ENCODE measurements at regions not wholly inside any gene's neighbourhood (a gene's known extent, or its start where the extent isn't known, plus 50 kb on each side); places are given as distances from the start of the nearest gene placed in this dataset.

DNA sequence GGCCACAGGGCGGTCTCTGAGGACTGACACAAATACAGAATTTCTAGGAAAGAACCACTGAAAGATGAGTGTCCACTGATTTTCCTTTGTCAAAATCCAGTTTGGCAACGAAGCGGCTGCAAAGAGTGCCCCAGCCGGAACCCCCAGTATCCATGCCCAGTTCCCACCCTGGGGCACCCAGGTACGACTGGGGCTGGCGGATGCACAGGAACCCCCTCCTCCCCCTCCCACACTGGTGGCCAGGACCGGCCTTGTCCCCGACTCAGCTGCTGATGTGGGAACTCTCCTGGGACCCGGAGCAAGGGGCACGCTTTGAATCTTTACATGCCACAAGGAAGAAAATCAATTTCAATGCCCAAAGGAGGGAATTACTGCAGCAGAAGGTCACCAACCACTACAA lies 220.8 kb upstream of the ZNF507 start:
- no peak for DNase-seq (ENCODE audit: low spot score in 2 of 2)
- WGBS, 2 donors, result 80 to 85% methylated on average over 10 of the region's 10 CpGs
- TF ChIP-seq, protein P1, sequence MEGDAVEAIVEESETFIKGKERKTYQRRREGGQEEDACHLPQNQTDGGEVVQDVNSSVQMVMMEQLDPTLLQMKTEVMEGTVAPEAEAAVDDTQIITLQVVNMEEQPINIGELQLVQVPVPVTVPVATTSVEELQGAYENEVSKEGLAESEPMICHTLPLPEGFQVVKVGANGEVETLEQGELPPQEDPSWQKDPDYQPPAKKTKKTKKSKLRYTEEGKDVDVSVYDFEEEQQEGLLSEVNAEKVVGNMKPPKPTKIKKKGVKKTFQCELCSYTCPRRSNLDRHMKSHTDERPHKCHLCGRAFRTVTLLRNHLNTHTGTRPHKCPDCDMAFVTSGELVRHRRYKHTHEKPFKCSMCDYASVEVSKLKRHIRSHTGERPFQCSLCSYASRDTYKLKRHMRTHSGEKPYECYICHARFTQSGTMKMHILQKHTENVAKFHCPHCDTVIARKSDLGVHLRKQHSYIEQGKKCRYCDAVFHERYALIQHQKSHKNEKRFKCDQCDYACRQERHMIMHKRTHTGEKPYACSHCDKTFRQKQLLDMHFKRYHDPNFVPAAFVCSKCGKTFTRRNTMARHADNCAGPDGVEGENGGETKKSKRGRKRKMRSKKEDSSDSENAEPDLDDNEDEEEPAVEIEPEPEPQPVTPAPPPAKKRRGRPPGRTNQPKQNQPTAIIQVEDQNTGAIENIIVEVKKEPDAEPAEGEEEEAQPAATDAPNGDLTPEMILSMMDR (IDR thresholded peaks at IDR 0.05), result no peak
- TF ChIP-seq POLR2A (IDR thresholded peaks at IDR 0.05), result no peak

DNA sequence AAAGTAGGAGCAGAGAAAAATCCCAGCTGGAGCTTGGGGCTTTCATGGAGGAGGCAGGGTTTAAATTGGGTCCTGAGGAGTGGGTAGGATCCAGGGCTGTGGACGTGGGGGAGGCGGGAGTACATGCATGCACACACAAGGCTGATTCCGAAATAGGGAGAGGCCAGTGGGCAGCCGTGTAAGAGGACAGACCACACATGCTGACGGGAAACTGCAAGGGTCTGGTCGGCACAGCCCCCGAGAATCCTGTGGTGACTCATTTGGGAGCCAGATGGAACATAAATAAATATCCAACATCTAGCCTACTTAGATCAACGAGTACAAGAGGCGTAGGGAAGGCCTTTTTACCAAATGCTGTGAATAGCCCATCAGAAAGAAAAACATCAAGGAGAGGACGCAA lies 216.3 kb upstream of the ZNF507 start:
- intact Hi-C loops (cut with DNase I; ENCODE audit: low total_unique reads), result no loop called here
- no peak for DNase-seq (ENCODE audit: low spot score in 2 of 2)
- WGBS, 2 donors, result 56 to 73% methylated on average over 10 of the region's 10 CpGs
- H3K4me3 ChIP-seq (ENCODE audit: low read depth, poor library complexity, severe bottlenecking), result no peak overlapping the region
- TF ChIP-seq, protein P1 (IDR thresholded peaks at IDR 0.05), result no peak
- no peak for TF ChIP-seq POLR2A (IDR thresholded peaks at IDR 0.05)

More for the DNA sequence above, 220.8 kb upstream of the ZNF507 start:
- intact Hi-C loops (cut with DNase I; ENCODE audit: low total_unique reads), result no loop called here
- no peak overlapping the region for H3K4me3 ChIP-seq (ENCODE audit: low read depth, poor library complexity, severe bottlenecking)

DNA sequence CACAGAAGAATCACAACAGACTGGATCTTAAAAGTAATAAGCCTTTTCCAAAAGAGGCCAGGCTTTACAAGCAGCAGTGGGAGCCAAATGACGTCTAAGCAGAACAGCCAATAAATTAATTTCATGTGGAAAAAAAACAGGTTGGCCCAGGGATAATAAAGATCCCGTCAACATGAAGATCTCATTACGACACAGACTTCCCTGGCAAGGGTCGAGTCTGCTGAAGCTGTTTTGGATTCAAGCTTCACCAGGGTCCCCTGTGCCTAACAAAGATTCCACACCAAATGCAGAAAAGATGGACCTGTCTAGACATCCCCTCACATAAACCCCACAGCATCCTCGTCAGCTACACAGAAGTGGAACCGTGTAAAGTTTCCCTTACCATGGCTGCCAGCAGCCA lies 215.1 kb upstream of the ZNF507 start:
- DNase-seq (ENCODE audit: low spot score in 2 of 2), result no peak

DNA sequence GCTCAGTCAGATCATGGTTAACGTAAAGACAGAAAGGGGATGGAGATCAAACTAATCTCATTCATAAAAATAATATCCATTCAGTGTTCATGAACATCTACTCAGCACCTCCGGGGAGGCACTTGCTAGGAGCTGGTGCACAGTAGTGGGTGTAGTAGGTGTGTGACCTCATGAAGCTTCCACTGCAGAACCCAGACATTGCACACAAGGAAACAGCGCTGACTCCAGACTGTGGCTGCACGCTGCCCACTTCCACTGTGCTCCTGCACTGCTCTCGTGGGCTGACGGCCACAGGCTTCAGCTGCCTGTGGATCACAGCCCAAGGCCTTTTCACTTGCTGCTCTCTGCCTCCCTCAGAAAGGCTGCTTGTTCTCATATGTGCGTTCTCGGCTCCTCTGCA lies 214.4 kb upstream of the ZNF507 start:
- no peak for DNase-seq (ENCODE audit: low spot score in 2 of 2)
- WGBS, 2 donors, result 57 to 61% methylated on average over 8 of the region's 8 CpGs
- intact Hi-C loops (cut with DNase I; ENCODE audit: low total_unique reads), result no loop called here
- H3K4me3 ChIP-seq (ENCODE audit: low read depth, poor library complexity, severe bottlenecking), result no peak overlapping the region
- TF ChIP-seq POLR2A (IDR thresholded peaks at IDR 0.05), result no peak
- TF ChIP-seq, protein P1 (IDR thresholded peaks at IDR 0.05), result no peak

More for the DNA sequence above, 215.1 kb upstream of the ZNF507 start:
- H3K4me3 ChIP-seq (ENCODE audit: low read depth, poor library complexity, severe bottlenecking), result no peak overlapping the region
- intact Hi-C loops (cut with DNase I; ENCODE audit: low total_unique reads), result no loop called here
- 19 to 20% methylated on average over 6 of the region's 6 CpGs for WGBS, 2 donors
- TF ChIP-seq, protein P1 (IDR thresholded peaks at IDR 0.05), result no peak
- no peak for TF ChIP-seq POLR2A (IDR thresholded peaks at IDR 0.05)

DNA sequence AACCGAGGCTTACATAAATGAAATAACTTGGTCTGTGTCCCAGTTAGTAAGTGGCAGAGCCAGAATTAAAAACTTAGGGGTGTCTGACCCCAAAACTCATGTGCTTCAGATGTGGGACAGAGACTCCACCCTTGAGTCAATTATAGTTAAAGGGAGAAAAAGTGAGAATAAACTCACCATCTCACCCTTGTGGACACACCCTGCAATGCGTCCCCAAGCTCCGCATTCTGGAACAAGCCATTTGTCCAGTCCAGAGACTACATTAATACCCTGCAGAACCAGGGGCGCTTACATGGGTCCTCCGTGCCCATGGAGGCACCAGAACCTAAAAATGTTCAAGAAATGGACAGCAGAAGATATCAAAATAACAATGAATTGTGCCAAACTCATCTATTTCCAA lies 207.0 kb upstream of the ZNF507 start:
- DNase-seq (ENCODE audit: low spot score in 2 of 2), result no peak
- 81 to 85% methylated on average over 5 of the region's 5 CpGs for WGBS, 2 donors
- no peak for TF ChIP-seq POLR2A (IDR thresholded peaks at IDR 0.05)
- TF ChIP-seq, protein P1 (IDR thresholded peaks at IDR 0.05), result no peak
- intact Hi-C loops (cut with DNase I; ENCODE audit: low total_unique reads), result no loop called here
- no peak overlapping the region for H3K4me3 ChIP-seq (ENCODE audit: low read depth, poor library complexity, severe bottlenecking)

DNA sequence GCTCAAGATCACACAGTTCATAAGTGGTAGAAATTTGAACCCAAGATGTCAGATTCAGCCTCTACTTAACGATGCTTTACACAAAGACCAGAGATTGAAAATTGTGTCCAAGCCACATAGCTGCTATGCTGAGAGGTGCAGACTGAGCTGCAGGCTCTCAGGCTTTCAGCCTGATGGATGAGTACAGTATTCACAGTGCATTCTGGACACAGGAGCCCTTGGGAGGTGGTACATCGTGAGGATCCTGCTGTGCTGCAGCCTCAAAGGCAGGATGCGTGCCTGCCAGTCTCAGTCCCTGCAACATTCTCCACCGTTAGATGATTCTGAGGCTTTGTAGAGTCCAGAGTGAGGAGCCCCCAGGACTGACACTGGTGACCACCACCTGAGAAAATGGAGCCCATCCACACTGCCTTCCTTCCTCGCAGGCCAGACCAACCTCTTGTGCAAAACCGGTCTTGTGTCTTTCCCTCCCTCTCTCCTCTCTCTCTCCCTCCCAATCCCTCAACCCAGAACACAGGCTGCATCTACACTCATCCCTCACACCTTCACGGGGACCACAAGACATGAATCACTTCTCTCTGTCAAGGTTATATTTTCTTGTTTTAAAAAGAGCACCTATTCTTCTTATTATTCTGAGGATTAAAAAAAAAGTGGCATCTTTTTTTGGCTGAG lies 203.4 kb upstream of the ZNF507 start:
- 52 to 71% methylated on average over 7 of the region's 7 CpGs for WGBS, 2 donors
- DNase-seq (ENCODE audit: low spot score in 2 of 2), result no peak
- no peak overlapping the region for H3K4me3 ChIP-seq (ENCODE audit: low read depth, poor library complexity, severe bottlenecking)
- intact Hi-C loops (cut with DNase I; ENCODE audit: low total_unique reads), result no loop called here
- TF ChIP-seq, protein P1 (IDR thresholded peaks at IDR 0.05), result no peak
- no peak for TF ChIP-seq POLR2A (IDR thresholded peaks at IDR 0.05)
